H1 (cell line): ENCODE measurements at regions not wholly inside any gene's neighbourhood (a gene's known extent, or its start where the extent isn't known, plus 50 kb on each side); places are given as distances from the start of the nearest gene placed in this dataset.

ENCODE experiments used
- BACH1 ChIP-seq: IDR thresholded peaks from 2 replicates; pipeline ENCODE4 v1.6.1; 2012; ENCODE audit warnings: low read length, improper control_type of control experiment
- FOSL1 ChIP-seq: IDR thresholded peaks from 2 replicates; pipeline ENCODE4 v1.6.1; 2011; ENCODE audit warnings: mild to moderate bottlenecking, low read depth, low read length, moderate library complexity; ENCODE audit not compliant: insufficient read depth
- POLR2AphosphoS5 ChIP-seq: IDR thresholded peaks from 2 replicates; pipeline ENCODE4 v1.6.1; 2011; ENCODE audit warnings: low read depth, low read length
- RAD21 ChIP-seq, 2 experiments: IDR thresholded peaks in 1 of 2; conservative IDR thresholded peaks in 1 of 2; 2 replicates each; pipeline ENCODE4 v1.6.1; 2011; ENCODE audit warnings: low read depth in 2 of 2, low read length in 2 of 2, improper control_type of control experiment in 1 of 2, inconsistent platforms in 1 of 2, mild to moderate bottlenecking in 1 of 2, moderate library complexity in 1 of 2
- SIN3A ChIP-seq, 2 experiments: IDR thresholded peaks in 1 of 2; conservative IDR thresholded peaks in 1 of 2; 2 replicates each; pipeline ENCODE4 v1.6.1; 2011 to 2012; ENCODE audit warnings: low read length in 2 of 2, improper control_type of control experiment in 1 of 2, low read depth in 1 of 2, mild to moderate bottlenecking in 1 of 2

DNA sequence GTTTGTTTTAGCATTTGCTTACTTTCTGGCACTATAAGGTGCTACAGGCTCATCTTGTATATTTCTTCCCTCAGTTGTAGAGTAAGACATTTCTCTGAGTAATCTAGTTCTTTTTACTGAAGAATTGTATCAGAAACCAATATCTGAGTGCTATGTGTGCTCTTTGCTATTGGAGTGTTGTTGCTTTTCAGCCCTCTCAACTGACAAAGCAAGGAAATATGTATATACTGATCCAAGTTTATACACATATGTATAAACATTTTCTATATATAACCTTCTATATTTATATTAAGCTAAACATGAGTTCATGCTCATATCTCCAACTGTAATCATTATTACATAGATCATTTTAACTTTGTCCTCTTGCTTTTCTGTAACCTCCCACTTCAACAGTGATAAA, 405.7 kb downstream of the RFPL4B start (continued):
- no peak for TF ChIP-seq RAD21 (IDR thresholded peaks at IDR 0.05 in 1 of 2, conservative IDR thresholded peaks at IDR 0.05 in 1 of 2; ENCODE audit: low read depth in 2 of 2, low read length in 2 of 2)
- TF ChIP-seq POLR2AphosphoS5: no peak
- no peak for TF ChIP-seq BACH1
- no peak for TF ChIP-seq FOSL1
- TF ChIP-seq SIN3A (conservative IDR thresholded peaks at IDR 0.05 in 1 of 2, IDR thresholded peaks at IDR 0.05 in 1 of 2; ENCODE audit: low read depth in 1 of 2, low read length in 2 of 2): no peak
